Right ventricle myocardium superior (tissue), 1 donor: ENCODE measurements at regions not wholly inside any gene's neighbourhood (a gene's known extent, or its start where the extent isn't known, plus 50 kb on each side); places are given as distances from the start of the nearest gene placed in this dataset.
"Not testable (repeated sequence)": the region's sequence is repeated elsewhere in the genome, so short reads cannot be mapped to it uniquely, and the experiment has no call there.

Experiments used
- ATAC-seq: fragments of 200-7000 bp; cut with Tn5 transposase; one replicate; pipeline ENCODE4 v1.9.1; 2020; ENCODE audit warnings: mild to moderate bottlenecking; ENCODE audit not compliant: poor library complexity
- DNase-seq: peaks from one replicate; pipeline ENCODE4 v3.0.0-alpha.2; 2020
- intact Hi-C: fragments of 100-400 bp; cut with DNase I; formaldehyde crosslinking; loops from one replicate; pipeline ENCODE4 v1.11.2; 2022
- donor health status: DM: no; HTN: yes; CAD: no; lungs with severe emphysema.

DNA sequence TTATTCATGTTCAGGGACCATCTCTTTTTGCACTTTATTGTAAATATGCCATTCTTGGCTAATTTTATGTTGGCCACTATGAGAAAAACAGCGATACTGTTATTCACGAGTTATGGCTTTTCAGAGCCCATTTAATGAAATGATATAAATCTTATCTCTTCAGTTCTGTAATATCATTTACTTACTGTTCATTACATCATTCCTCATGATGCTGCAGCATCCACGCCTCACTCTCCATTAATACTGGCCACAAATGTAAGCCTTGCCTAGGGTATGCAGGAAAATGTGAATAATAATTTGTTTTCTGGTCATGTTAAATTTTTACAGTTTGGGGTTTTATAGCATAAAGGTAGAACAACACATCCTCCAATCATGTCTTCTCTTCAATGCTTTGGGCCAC, 639.6 kb downstream of the SMARCA1 start:
- no peak for DNase-seq
- intact Hi-C loops = no loop called here
- no peak for ATAC-seq

DNA sequence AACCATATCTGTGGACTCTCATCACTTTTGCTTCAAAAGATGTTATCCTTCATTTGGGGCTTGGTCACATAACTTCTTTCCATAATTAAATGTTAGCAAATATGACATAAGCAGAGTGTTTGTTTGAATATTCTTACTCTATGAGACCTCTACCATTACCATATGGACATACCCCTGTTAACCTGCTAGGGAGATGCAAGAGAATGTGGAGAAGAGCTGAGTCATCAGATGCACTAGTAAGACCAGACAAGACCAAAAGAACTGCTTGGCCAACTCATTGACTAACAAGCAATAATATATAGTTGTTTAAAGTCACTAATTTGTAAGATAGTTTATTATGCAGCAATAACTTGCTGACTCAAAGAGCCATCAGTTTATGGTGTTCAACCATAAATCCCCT, 652.9 kb downstream of the SMARCA1 start:
- DNase-seq (no peak), ATAC-seq (no peak)
- intact Hi-C loops = no loop called here

DNA sequence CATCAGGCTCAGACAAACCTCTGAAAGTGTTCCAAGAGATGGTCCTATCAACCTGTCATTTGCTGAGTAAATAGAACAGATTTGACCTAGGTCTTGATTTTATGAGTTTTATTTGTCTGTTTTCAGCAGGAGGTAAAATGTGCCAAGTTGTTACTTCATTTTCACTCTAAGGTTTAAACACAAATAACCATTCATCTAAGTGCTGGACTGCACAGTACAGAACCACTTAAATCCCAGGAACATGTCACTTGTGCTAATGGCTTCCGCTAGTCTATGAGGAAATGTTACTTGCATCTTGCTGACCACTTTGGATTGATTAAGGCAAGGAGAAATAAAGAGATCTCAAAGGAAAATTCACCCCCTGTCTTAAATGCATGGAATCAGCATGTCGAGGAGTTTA, 660.7 kb downstream of the SMARCA1 start:
- no peak for DNase-seq
- ATAC-seq = no peak
- intact Hi-C loops = no loop called here

DNA sequence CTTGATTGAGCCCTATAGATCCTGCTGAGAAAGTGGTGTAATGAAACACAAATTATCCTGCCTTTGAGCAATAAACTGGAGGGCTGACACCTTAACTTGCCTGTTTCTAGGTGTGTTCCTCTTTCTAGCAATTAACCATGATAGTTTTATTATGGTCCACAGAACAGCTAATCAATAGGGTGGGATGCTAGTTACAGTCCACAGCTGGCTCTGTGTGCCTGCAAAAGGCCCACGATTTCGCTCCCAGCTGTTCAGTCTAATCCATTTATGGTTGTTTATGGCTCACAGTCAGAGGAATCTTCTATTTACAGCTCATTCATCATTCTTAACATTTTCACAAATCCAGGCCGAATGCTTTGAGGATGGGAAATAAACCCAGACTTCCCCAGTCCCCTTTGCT, 674.9 kb downstream of the SMARCA1 start:
- ATAC-seq (no peak), DNase-seq (no peak)
- intact Hi-C loops = no loop called here

DNA sequence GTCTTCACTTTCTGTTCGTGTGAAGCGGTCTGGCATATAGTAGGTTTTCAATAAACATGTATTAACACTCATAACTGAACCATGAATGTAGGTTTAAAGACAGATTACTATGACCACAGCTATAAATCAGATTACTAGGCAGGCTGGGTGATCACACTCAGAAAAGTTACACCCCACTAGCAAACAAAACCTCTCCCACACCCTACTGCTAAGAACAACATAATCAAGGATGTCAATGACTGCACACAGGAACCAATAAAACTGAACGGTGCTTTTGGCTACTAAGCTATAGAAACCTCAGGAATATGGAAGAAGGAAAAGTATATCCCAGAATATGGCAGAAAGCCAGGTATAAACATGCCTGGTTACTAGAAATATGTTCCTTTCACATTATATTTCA, 676.9 kb downstream of the SMARCA1 start:
- intact Hi-C loops = no loop called here
- no peak for DNase-seq
- no peak for ATAC-seq

DNA sequence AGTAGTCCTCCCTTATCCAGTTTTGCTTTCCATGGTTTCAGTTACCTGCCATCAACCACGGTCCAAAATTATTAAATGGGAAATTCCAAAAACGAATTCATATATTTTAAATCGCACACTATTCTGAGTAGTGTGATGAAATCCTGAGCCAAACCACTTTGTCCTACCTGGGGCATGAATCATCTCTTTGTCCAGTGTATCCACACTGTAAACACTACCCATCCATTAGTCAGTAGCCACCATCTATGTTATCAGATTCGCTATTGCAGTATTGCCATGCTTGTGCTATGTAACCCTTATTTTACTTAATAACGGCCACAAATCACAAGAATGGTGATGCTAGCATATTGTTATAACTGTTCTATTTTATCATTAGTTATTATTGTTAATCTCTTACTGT, 704.6 kb downstream of the SMARCA1 start:
- no peak for DNase-seq
- intact Hi-C loops = no loop called here
- ATAC-seq = no peak

DNA sequence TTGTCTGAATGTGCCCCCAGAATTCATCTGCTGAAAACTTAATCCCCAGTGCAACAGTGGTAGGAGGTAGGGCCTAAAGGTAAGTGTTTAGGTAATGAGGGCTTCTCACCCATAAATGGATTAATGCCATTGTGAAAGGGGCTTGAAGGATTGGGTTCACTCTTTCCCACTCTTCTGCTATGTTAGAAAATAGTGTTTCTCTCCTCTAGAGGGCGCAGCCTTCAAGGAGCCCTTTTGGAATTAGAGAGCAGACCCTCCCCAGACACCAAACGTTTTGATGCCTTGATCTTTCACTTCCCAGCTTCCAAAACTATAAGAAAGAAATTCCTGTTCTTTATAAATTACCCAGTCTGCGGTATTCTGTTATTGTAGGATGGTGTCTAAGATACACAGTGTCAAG, 706.4 kb downstream of the SMARCA1 start:
- ATAC-seq (no peak), DNase-seq (no peak)
- intact Hi-C loops = no loop called here

DNA sequence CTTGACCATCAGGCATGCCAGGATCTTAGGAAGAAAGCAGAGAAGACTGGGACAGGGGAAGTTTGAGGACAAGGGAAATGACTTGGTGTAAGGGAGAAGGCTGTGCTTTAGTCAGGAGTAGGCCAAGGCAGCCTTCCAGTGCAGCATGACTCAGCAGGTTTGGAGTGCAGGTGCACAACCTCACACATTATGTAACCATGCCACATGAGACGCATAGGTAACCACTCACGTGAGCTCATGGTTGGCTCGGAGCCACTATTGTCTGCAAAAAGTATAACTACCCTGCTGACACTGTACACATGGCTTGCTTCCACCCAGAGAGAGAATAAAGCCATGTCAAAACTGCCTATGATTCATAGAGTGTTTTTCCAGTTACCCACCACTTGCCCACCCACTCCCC, 715.9 kb downstream of the SMARCA1 start:
- ATAC-seq = no peak
- intact Hi-C loops = no loop called here

DNA sequence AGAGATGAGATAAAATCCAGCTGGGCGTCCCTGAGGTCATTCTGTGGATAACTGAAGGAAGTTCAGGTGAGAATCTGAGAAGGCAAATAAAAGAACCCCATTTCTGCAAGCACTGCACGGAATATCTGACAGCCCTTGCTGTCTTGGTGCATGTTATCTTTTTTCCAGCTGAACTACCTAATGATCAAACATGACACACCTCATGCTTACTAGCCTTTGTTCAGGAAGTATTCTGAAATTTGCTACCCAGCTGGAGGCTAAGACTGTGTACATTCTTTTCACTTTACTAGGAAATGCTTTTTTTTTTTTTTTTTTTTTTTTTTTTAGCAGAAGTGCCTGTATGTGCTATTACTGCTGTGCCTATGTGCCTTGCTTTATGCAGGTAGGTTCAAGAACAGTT, 718.1 kb downstream of the SMARCA1 start:
- DNase-seq (no peak), ATAC-seq (no peak)
- intact Hi-C loops = no loop called here

More for the DNA sequence above, 715.9 kb downstream of the SMARCA1 start:
- no peak for DNase-seq

DNA sequence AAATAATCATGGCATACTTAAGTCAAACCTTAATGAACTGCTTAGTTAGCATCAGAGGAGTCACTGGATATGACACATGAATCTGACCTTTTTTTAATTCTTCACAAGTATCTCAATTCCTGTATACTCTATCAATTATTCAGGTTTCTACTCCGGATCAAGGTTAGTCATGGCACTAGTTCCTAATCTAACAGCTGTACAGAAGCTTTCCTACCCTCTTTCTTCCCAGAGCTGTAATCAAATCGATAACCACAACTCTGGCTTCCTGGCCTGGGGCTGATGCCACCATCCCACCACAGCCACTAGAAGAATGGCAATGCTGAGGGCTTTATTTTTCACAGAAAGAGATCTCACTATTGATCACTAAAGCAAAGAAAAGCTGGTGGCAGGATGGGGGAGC, 718.5 kb downstream of the SMARCA1 start:
- DNase-seq = no peak
- intact Hi-C loops = no loop called here
- no peak for ATAC-seq

DNA sequence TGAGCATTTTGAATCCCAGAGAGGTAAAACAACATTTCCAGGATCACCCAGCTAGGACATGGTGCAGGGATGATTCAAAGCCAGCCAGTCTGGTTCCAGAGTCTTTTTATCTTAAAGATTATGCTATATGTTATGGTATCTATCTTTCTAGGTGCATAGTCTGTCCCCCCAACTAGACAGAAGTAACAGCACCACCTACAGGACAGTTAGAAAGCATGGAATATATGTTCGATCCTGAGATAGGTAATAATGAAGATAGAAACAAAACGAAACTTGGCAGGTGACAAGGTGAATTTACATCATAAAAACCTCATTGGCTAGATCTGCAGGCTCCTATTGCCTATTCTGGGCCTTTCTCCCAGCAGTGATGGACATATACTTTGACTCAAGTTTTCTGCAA, 723.2 kb downstream of the SMARCA1 start:
- intact Hi-C loops = no loop called here
- ATAC-seq (no peak), DNase-seq (no peak)

DNA sequence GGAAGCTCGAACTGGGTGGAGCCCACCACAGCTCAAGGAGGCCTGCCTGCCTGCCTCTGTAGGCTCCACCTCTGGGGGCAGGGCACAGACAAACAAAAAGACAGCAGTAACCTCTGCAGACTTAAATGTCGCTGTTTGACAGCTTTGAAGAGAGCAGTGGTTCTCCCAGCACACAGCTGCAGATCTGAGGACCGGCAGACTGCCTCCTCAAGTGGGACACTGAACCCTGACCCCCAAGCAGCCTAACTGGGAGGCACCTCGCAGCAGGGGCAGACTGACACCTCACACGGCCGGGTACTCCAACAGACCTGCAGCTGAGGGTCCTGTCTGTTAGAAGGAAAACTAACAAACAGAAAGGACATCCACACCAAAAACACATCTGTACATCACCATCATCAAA, 730.9 kb upstream of the ACTRT1 start:
- intact Hi-C loops, ATAC-seq, DNase-seq: not testable (repeated sequence)

DNA sequence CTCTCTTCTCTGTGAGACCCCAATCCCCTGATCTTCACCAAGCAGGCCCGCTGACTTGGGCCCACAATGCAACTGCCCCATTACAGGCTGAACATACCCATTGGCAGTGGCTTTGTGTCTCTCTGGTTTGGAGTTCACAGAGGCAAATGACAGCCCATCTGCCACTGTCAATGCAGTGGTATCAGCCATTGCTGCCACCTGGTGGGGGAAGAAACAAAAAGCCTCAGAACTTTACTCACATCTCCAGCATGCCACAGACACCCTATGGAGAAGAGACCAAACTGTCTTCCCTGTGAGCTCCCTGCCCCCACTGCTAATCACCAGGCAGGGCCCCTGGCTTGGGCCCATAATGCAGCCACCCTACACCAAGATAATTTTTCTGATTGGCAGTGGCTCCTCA, 729.3 kb upstream of the ACTRT1 start:
- intact Hi-C loops = no loop called here
- DNase-seq (no peak), ATAC-seq (no peak)

DNA sequence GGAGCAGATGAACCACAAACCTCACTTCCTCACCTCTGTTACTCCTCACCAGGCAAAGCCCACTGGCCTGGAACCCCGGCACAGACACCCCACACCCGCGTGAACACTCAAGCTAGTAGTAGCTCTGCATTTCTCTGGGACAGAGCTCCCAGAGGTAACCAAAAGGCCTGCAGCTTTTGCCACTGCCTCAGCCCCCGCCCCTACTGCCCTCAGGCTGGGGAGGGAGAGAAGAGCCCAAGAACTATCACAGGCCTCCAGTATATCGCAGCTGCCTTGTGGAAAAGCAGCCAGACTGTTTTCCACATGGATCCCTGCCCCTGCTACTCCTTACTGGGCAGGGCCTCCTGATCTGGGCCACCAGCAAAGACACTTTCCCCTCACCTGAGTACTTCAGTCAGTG, 728.7 kb upstream of the ACTRT1 start:
- intact Hi-C loops = no loop called here
- ATAC-seq = no peak
- no peak for DNase-seq

DNA sequence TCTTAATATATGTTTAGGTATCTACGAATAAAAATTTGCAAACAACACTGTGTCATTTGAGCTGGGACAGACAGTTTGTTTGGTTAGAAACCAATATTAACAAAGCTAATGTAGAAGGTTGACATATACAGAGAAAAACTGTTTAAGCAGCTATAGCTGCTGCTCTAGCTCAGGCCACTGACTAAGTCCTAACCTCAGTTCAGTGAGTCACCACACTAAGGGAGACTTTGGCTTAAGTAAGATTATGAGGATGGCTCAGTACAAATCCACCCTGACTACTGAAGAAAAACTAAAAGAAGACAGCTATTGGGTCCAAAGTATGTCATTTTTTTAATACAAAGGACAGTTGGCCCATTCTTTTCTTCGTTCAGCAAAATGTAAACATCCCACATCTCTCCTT, 717.3 kb upstream of the ACTRT1 start:
- ATAC-seq (no peak), DNase-seq (no peak)
- intact Hi-C loops = no loop called here

DNA sequence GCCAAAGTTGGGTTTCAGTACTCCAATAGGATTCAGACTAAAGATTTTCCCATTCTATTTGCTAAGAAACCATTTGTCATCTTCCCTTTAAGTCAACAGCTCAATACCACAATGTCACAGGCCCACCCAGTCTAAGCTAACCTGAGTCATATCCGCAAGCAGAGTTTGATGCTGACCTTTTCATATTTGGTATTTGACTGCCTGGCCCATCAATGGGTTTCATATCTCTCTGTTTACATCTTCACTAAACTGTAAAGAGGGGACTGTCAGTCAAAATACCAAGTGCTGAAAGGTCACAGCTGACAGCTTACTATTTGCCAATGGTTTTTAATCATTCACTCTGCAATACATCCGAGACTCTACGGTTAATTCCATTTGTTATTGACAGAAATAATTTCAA, 707.5 kb upstream of the ACTRT1 start:
- DNase-seq = no peak
- ATAC-seq = no peak
- intact Hi-C loops = no loop called here

DNA sequence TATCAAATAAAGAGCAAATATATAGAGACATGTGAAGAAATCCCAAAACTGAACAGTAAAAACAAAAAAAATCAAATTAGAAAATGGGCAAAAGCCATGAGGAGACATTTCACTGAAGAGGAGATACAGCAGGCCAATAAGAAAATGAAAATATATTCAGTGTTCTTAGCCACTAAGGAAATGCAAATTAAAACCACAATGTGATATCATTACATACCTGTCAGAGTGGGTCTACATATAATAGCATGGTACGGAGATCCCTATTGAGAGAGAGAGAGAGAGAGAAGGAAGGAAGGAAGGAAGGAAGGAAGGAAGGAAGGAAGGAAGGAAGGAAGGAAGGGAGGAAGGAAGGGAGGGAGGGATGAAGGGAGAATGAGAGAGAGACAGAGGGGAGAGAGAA, 707.0 kb upstream of the ACTRT1 start:
- intact Hi-C loops = no loop called here
- no peak for ATAC-seq
- no peak for DNase-seq

DNA sequence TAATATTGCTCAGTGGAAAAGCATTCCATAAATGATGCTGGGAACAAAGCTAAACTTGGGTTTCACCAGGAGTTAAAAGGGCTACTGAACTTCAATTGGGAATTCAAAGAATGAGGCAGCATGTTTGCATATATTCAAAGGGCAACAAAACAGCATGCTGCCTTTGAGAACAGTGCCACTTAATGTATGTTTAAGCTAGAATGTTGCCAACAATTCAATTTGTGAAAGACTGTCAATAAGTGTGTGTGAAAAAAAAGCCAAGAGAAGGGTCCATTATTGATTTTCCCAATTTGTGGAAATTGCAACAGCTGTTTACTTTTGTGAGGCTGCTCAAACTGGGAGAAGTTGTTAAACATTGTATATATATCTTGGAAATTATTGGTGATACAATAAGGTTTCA, 701.9 kb upstream of the ACTRT1 start:
- intact Hi-C loops = no loop called here
- no peak for ATAC-seq
- DNase-seq = no peak

DNA sequence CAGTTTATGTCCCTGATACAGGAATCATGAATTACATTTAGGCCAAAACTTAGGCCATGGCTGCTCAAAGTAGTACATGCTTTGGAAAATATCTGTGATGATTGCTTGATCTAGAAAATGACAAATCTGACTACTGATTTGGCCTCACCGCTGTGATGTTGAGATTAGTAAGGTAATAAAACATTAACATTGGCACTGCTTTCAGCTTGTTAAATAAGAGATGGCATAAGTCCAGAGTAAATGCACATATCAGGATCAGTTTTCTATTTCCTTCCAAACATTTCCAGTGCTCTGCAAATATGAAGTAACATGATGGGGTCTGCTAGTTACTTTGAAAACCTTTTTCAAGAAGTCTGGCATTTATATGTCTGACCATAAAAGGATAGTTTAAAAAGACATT, 687.3 kb upstream of the ACTRT1 start:
- DNase-seq (no peak), ATAC-seq (no peak)
- intact Hi-C loops = no loop called here

DNA sequence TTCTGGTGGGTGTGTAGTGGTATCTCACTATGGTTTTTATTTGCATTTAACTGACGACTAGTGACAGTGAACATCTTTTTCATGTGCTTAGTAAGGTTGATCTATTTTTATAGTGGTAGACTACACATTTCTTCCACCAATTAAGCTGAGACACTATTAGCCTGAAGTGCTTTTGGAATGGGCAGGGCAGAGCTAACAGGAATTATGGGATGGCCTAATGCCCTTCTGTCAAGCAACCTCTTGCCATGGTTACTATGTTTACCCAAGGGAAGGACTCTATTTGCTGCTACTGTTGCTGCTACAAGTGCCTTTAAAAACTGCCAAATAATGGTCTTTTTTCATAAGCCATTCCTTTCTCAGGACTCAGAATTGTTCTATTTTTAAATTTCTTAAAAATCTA, 676.7 kb upstream of the ACTRT1 start:
- no peak for ATAC-seq
- intact Hi-C loops = no loop called here

DNA sequence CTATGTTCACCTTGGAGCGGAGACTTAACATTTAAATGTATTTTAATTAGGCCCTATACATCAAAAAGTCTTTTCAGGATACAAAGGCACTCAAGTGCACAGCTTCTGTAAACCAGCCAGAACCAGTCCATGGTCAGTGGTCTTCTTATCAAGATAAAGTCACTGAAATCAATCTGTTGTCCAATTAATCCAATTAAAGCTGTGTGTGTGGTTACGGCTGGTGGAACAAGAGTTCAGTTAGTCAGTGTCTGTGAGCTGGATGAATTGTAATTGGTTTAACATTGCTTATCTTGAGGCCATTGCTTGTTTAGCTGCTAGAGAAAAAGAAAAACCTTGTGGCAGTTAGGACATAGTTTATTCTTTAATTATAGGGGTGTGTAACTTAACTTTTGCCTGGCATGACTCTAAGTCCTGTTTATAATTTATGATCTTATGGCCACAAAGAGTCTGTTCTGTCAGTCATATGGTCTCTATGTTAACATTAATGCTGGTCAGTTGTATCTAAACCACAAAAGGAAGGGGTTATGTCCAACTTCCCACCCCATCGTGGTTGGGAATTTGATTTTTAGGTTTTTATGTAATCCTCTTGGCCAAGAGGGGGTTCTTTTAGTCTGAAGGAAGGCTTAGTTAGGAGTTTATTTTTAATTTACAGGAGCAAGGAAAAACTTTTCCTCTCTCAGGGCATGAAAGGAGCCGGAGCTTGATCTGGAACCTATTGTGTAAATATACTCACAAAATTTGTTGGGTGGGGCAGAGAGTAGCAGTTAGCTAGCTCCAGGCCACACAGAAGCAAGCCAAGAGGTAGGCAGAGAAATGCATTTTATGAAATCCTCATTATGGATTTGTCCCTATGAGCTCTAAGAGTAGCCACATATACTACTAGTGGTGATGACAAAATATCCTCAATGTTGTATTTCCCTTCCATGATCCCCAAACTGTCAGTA, 665.7 kb upstream of the ACTRT1 start:
- DNase-seq (no peak), ATAC-seq (no peak)
- intact Hi-C loops = no loop called here

More for the DNA sequence above, 676.7 kb upstream of the ACTRT1 start:
- DNase-seq = no peak
